ENCODE measurements at regions not wholly inside any gene's neighbourhood (a gene's known extent, or its start where the extent isn't known, plus 50 kb on each side); places are given as distances from the start of the nearest gene placed in this dataset.

GRCh38 chr3:22496641-22497040, 706.5 kb upstream of the UBE2E2 start:
- no peak for DNase-seq

GRCh38 chr3:22506871-22507270, 696.3 kb upstream of the UBE2E2 start:
- no peak for DNase-seq

- no peak for DNase-seq
These were observed 695.4 kb upstream of the UBE2E2 start for GRCh38 chr3:22507709-22508108.

GRCh38 chr3:22523925-22524324, 679.2 kb upstream of the UBE2E2 start:
- DNase-seq = no peak

GRCh38 chr3:22526266-22526837, 676.8 kb upstream of the UBE2E2 start:
- no peak for DNase-seq

GRCh38 chr3:22536541-22536940, 666.6 kb upstream of the UBE2E2 start:
- DNase-seq = no peak

GRCh38 chr3:22537560-22537959, 665.6 kb upstream of the UBE2E2 start:
- no peak for DNase-seq

- DNase-seq = no peak
These were observed 660.8 kb upstream of the UBE2E2 start for GRCh38 chr3:22542311-22542710.

GRCh38 chr3:22555753-22556435, 647.2 kb upstream of the UBE2E2 start:
- DNase-seq = no peak

- no peak for DNase-seq
These were observed 637.7 kb upstream of the UBE2E2 start for GRCh38 chr3:22565393-22565792.

GRCh38 chr3:22568285-22568684, 634.8 kb upstream of the UBE2E2 start:
- DNase-seq = no peak

GRCh38 chr3:22569570-22569969, 633.6 kb upstream of the UBE2E2 start:
- DNase-seq = no peak

- DNase-seq = no peak
These were observed 622.1 kb upstream of the UBE2E2 start for GRCh38 chr3:22581007-22581406.

- DNase-seq = no peak
These were observed 620.9 kb upstream of the UBE2E2 start for GRCh38 chr3:22582266-22582665.

GRCh38 chr3:22585504-22585903, 617.6 kb upstream of the UBE2E2 start:
- DNase-seq = no peak

- no peak for DNase-seq
These were observed 617.2 kb upstream of the UBE2E2 start for GRCh38 chr3:22585911-22586310.

GRCh38 chr3:22587446-22587845, 615.7 kb upstream of the UBE2E2 start:
- DNase-seq = no peak

GRCh38 chr3:22593638-22594037, 609.5 kb upstream of the UBE2E2 start:
- no peak for DNase-seq

GRCh38 chr3:22594990-22595389, 608.1 kb upstream of the UBE2E2 start:
- DNase-seq = no peak

- no peak for DNase-seq
These were observed 596.7 kb upstream of the UBE2E2 start for GRCh38 chr3:22606461-22606860.

GRCh38 chr3:22606938-22607337, 596.2 kb upstream of the UBE2E2 start:
- no peak for DNase-seq

- no peak for DNase-seq
These were observed 595.0 kb upstream of the UBE2E2 start for GRCh38 chr3:22608093-22608492.

GRCh38 chr3:22608721-22609120, 594.4 kb upstream of the UBE2E2 start:
- DNase-seq = no peak

- DNase-seq = no peak
These were observed 594.0 kb upstream of the UBE2E2 start for GRCh38 chr3:22609139-22609538.

- DNase-seq = no peak
These were observed 590.2 kb upstream of the UBE2E2 start for GRCh38 chr3:22612927-22613326.
